Neural progenitor cell (in vitro differentiated cells): ENCODE measurements at regions not wholly inside any gene's neighbourhood (a gene's known extent, or its start where the extent isn't known, plus 50 kb on each side); places are given as distances from the start of the nearest gene placed in this dataset.

ENCODE experiments used
- CTCF ChIP-seq: fragments of 200-600 bp; sonication (generic); IDR thresholded peaks from 2 replicates; pipeline ENCODE4 v1.5.1; 2017; ENCODE audit warnings: antibody characterized with exemption, mild to moderate bottlenecking
- EZH2 ChIP-seq: fragments of 200-600 bp; sonication (generic); IDR thresholded peaks from 2 replicates; pipeline ENCODE4 v1.6.1; 2017; ENCODE audit warnings: antibody characterized with exemption, mild to moderate bottlenecking, moderate library complexity
- EZH2phosphoT487 ChIP-seq: fragments of 200-600 bp; sonication (generic); IDR thresholded peaks from 2 replicates; pipeline ENCODE4 v1.6.1; 2017; ENCODE audit warnings: antibody characterized with exemption

- TF ChIP-seq EZH2: no peak
- TF ChIP-seq CTCF: no peak
- no peak for TF ChIP-seq EZH2phosphoT487
These were observed 472.1 kb upstream of the NR3C2 start for GRCh38 chr4:148914301-148914700.
